GM19239 (cell line): ENCODE measurements at regions not wholly inside any gene's neighbourhood (a gene's known extent, or its start where the extent isn't known, plus 50 kb on each side); places are given as distances from the start of the nearest gene placed in this dataset.

Source experiments
- DNase-seq: peaks from one replicate; pipeline ENCODE4 v3.0.0; 2011; ENCODE audit warnings: low spot score; ENCODE audit not compliant: insufficient read length
- FAIRE-seq: peaks from 2 replicates; lab custom pipeline; 2011; peaks lifted over from hg19 to GRCh38; lab: Jason Lieb, UNC

- FAIRE-seq (no peak), DNase-seq (no peak)
Observed at GRCh38 chr5:68754536-68754935, 339.3 kb upstream of the SLC30A5 start.

- DNase-seq (no peak), FAIRE-seq (no peak)
Observed at GRCh38 chr5:68755293-68755692, 338.5 kb upstream of the SLC30A5 start.

GRCh38 chr5:68757006-68757405 is 336.8 kb upstream of the SLC30A5 start:
- no peak for FAIRE-seq
- no peak for DNase-seq

GRCh38 chr5:68757626-68758212 is 336.1 kb upstream of the SLC30A5 start:
- DNase-seq = no peak
- FAIRE-seq = no peak

GRCh38 chr5:68759593-68759992 is 334.2 kb upstream of the SLC30A5 start:
- no peak for DNase-seq
- FAIRE-seq = no peak

GRCh38 chr5:68762201-68762600 is 331.6 kb upstream of the SLC30A5 start:
- FAIRE-seq (no peak), DNase-seq (no peak)

GRCh38 chr5:68766952-68767464 is 326.8 kb upstream of the SLC30A5 start:
- FAIRE-seq (no peak), DNase-seq (no peak)

GRCh38 chr5:68770551-68770950 is 323.3 kb upstream of the SLC30A5 start:
- DNase-seq (no peak), FAIRE-seq (no peak)

GRCh38 chr5:68771221-68771620 is 322.6 kb upstream of the SLC30A5 start:
- no peak for FAIRE-seq
- DNase-seq = no peak

- no peak for FAIRE-seq
- DNase-seq = no peak
Observed at GRCh38 chr5:68771732-68772131, 322.1 kb upstream of the SLC30A5 start.

GRCh38 chr5:68776381-68776780 is 317.4 kb upstream of the SLC30A5 start:
- FAIRE-seq (no peak), DNase-seq (no peak)

- DNase-seq (no peak), FAIRE-seq (no peak)
Observed at GRCh38 chr5:68777135-68777534, 316.7 kb upstream of the SLC30A5 start.

GRCh38 chr5:68778484-68778883 is 315.3 kb upstream of the SLC30A5 start:
- DNase-seq (no peak), FAIRE-seq (no peak)

- no peak for DNase-seq
- peak; percentile 64 for FAIRE-seq
Observed at GRCh38 chr5:68780299-68780955, 313.4 kb upstream of the SLC30A5 start.

GRCh38 chr5:68793074-68793473 is 300.7 kb upstream of the SLC30A5 start:
- FAIRE-seq (no peak), DNase-seq (no peak)

- FAIRE-seq = no peak
- DNase-seq = no peak
Observed at GRCh38 chr5:68793993-68794392, 299.8 kb upstream of the SLC30A5 start.

GRCh38 chr5:68795190-68795589 is 298.6 kb upstream of the SLC30A5 start:
- peak; percentile 11 for FAIRE-seq
- DNase-seq = no peak

- DNase-seq (no peak), FAIRE-seq (no peak)
Observed at GRCh38 chr5:68798877-68799843, 294.7 kb upstream of the SLC30A5 start.

GRCh38 chr5:68802430-68802829 is 291.4 kb upstream of the SLC30A5 start:
- FAIRE-seq = no peak
- DNase-seq = no peak

- FAIRE-seq (no peak), DNase-seq (no peak)
Observed at GRCh38 chr5:68803881-68804319, 289.9 kb upstream of the SLC30A5 start.

GRCh38 chr5:68804343-68804742 is 289.5 kb upstream of the SLC30A5 start:
- FAIRE-seq (no peak), DNase-seq (no peak)
